Uterus (tissue), 3 donors: ENCODE measurements at regions not wholly inside any gene's neighbourhood (a gene's known extent, or its start where the extent isn't known, plus 50 kb on each side); places are given as distances from the start of the nearest gene placed in this dataset.

Experiments used
- DNase-seq, 2 donors: peaks; one replicate each; pipeline ENCODE4 v3.0.0-alpha.2; 2019 to 2020
- H3K27ac ChIP-seq, 2 donors: fragments of 200-600 bp; sonication (generic); 1 replicate in 1 of 2; 2 replicates in 1 of 2; pipeline ENCODE4 v1.5.1; 2016 to 2018
- H3K27me3 ChIP-seq, 2 donors: fragments of 200-600 bp; sonication (generic); one replicate each; pipeline ENCODE4 v1.5.1; 2018 to 2019; ENCODE audit warnings: control low read depth in 1 of 2
- H3K36me3 ChIP-seq, 2 donors: fragments of 200-600 bp; sonication (generic); one replicate each; pipeline ENCODE4 v1.5.1; 2019; ENCODE audit warnings: control low read depth in 1 of 2
- H3K4me1 ChIP-seq, 2 donors: fragments of 200-600 bp; sonication (generic); one replicate each; pipeline ENCODE4 v1.5.1; 2018 to 2019; ENCODE audit warnings: control low read depth in 1 of 2
- H3K4me3 ChIP-seq, 2 donors: fragments of 200-600 bp; sonication (generic); 1 replicate in 1 of 2; 2 replicates in 1 of 2; pipeline ENCODE4 v1.5.1; 2018 to 2019; ENCODE audit warnings: mild to moderate bottlenecking in 1 of 2
- H3K9me3 ChIP-seq, 2 donors: fragments of 200-600 bp; sonication (generic); one replicate each; pipeline ENCODE4 v1.5.1; 2019; ENCODE audit warnings: control low read depth in 1 of 2
- POLR2A ChIP-seq, 2 donors: fragments of 450-650 bp; IDR thresholded peaks; one replicate each; pipeline ENCODE4 v1.6.1; 2016; ENCODE audit warnings: antibody characterized with exemption in 2 of 2, mild to moderate bottlenecking in 1 of 2, moderate library complexity in 1 of 2
- intact Hi-C: fragments of 100-400 bp; cut with DNase I; formaldehyde crosslinking; loops from one replicate; pipeline ENCODE4 v1.15.1; 2023; ENCODE audit warnings: low total_unique reads
- TF ChIP-seq, protein P1 (sequence below), 4 experiments: fragments of 200-600 bp in 2 of 4; fragments of 450-650 bp in 2 of 4; sonication (generic) in 2 of 4; IDR thresholded peaks; one replicate each; pipeline ENCODE4 v1.5.1; 2016 to 2019; ENCODE audit warnings: antibody characterized with exemption in 4 of 4, mild to moderate bottlenecking in 2 of 4, moderate library complexity in 1 of 4
- donor health status: DM: yes; HTN: yes; CAD: no.

GRCh38 chr2:182642328-182642727 is 73.7 kb upstream of the DNAJC10 start:
- no peaks in the 10 kb centered on the region for H3K27me3 ChIP-seq
- DNase-seq, result peak; percentile 37 to 44
- H3K36me3 ChIP-seq, result no peaks in the 10 kb centered on the region
- H3K4me3 ChIP-seq, result no peak overlapping the region
- intact Hi-C loops, result no loop called here
- no peaks in the 10 kb centered on the region for H3K9me3 ChIP-seq
- H3K4me1 ChIP-seq, result no peaks in the 10 kb centered on the region
- H3K27ac ChIP-seq, result no peak overlapping the region
- TF ChIP-seq POLR2A (IDR thresholded peaks at IDR 0.05), result no peak
- TF ChIP-seq, protein P1, sequence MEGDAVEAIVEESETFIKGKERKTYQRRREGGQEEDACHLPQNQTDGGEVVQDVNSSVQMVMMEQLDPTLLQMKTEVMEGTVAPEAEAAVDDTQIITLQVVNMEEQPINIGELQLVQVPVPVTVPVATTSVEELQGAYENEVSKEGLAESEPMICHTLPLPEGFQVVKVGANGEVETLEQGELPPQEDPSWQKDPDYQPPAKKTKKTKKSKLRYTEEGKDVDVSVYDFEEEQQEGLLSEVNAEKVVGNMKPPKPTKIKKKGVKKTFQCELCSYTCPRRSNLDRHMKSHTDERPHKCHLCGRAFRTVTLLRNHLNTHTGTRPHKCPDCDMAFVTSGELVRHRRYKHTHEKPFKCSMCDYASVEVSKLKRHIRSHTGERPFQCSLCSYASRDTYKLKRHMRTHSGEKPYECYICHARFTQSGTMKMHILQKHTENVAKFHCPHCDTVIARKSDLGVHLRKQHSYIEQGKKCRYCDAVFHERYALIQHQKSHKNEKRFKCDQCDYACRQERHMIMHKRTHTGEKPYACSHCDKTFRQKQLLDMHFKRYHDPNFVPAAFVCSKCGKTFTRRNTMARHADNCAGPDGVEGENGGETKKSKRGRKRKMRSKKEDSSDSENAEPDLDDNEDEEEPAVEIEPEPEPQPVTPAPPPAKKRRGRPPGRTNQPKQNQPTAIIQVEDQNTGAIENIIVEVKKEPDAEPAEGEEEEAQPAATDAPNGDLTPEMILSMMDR (IDR thresholded peaks at IDR 0.05), result no peak

DNA sequence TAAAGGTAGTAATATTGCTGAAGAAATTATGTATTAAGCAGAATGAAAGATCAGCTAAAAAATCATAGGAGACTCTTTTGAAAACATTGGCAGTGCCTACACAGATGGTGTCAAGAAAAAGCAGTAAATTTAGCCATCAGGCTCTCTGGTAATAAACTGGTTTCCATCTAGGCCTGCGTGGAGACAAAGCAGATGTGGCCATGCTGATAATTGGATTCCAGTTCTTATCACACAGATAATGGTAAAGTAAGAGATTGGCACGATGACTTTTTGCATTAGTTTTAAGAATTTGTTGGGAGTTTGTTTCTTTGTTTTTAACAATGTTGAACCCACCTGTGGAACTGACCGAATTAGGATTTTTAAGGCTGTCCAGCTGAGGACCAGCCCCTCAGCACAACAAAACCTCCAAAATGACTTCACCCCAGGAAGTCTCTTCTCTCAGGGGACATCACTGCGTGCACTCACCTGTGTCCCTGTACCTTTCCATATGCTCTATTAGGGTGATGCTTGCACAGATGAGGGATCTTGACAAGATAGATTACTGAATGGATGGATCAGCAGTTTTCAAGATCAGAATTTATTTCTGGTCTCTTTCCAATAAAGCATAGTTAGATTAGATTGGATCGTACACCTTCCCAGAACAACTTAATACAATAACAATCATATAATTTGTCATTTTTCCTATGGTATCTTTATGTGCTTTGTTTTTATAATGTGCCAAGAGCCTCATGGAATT is 69.1 kb upstream of the DNAJC10 start:
- H3K4me1 ChIP-seq, result no peaks in the 10 kb centered on the region
- DNase-seq, result no peak
- no peak overlapping the region for H3K27ac ChIP-seq
- intact Hi-C loops, result no loop called here
- H3K27me3 ChIP-seq, result no peaks in the 10 kb centered on the region
- TF ChIP-seq POLR2A (IDR thresholded peaks at IDR 0.05), result no peak
- TF ChIP-seq, protein P1 (IDR thresholded peaks at IDR 0.05), result no peak
- H3K9me3 ChIP-seq, result no peaks in the 10 kb centered on the region
- no peak overlapping the region for H3K4me3 ChIP-seq
- no peaks in the 10 kb centered on the region for H3K36me3 ChIP-seq

- H3K4me1 ChIP-seq, result no peaks in the 10 kb centered on the region
- no peaks in the 10 kb centered on the region for H3K27me3 ChIP-seq
- no peak for TF ChIP-seq POLR2A (IDR thresholded peaks at IDR 0.05)
- TF ChIP-seq, protein P1 (IDR thresholded peaks at IDR 0.05), result no peak
- intact Hi-C loops, result no loop called here
- H3K4me3 ChIP-seq, result no peak overlapping the region
- H3K27ac ChIP-seq, result no peak overlapping the region
- DNase-seq, result no peak
- H3K9me3 ChIP-seq, result no peaks in the 10 kb centered on the region
- H3K36me3 ChIP-seq, result no peaks in the 10 kb centered on the region
These were observed 68.6 kb upstream of the DNAJC10 start for GRCh38 chr2:182647499-182647787.

- Histone ChIP-seq H3K27me3 (no peaks in the 10 kb centered on the region), H3K9me3 (no peaks in the 10 kb centered on the region), H3K36me3 (no peaks in the 10 kb centered on the region), H3K27ac (no peak overlapping the region), H3K4me1 (no peaks in the 10 kb centered on the region), H3K4me3 (no peak overlapping the region)
- intact Hi-C loops, result no loop called here
- TF ChIP-seq, protein P1 (IDR thresholded peaks at IDR 0.05), result peak in 1 of 4 experiments; percentile 21
- no peak for TF ChIP-seq POLR2A (IDR thresholded peaks at IDR 0.05)
- DNase-seq, result no peak
These were observed 66.7 kb upstream of the DNAJC10 start for GRCh38 chr2:182649316-182649715.

DNA sequence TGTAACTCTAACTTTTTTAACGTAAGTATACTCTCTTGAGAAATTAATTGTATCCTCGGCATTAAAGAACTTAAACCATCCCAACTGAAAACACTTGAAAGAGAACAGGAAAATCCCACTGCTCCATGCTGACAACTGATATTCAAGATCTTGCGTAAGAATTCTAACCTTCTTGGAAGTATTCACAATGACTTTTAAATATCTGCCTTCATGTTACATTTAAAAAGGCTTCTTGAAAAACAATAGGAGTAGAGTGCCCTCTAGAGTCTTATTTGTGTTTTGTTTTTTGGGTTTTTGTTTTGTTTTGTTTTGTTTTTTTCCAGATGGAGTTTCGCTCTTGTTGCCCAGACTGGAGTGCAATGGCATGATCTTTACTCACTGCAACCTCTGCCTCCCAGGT is 65.4 kb upstream of the DNAJC10 start:
- H3K27ac ChIP-seq, result no peak overlapping the region
- no peaks in the 10 kb centered on the region for H3K36me3 ChIP-seq
- no peak for DNase-seq
- H3K4me3 ChIP-seq, result no peak overlapping the region
- intact Hi-C loops, result loop anchor here (5.0 to 10.0 kb wide), 2 partner anchors 463 to 686 kb away; no protein-coding TSS in a partner anchor
- H3K4me1 ChIP-seq, result no peaks in the 10 kb centered on the region
- no peaks in the 10 kb centered on the region for H3K9me3 ChIP-seq
- no peak for TF ChIP-seq POLR2A (IDR thresholded peaks at IDR 0.05)
- TF ChIP-seq, protein P1 (IDR thresholded peaks at IDR 0.05), result peak; percentile 50 to 71 (median 58)
- H3K27me3 ChIP-seq, result no peaks in the 10 kb centered on the region
